Neural crest cell (in vitro differentiated cells): ENCODE measurements at regions not wholly inside any gene's neighbourhood (a gene's known extent, or its start where the extent isn't known, plus 50 kb on each side); places are given as distances from the start of the nearest gene placed in this dataset.

ENCODE experiments used
- DNase-seq: peaks from one replicate; pipeline ENCODE4 v3.0.0; 2021; ENCODE audit warnings: low read depth, mixed read lengths, low spot score
- H3K27ac Mint-ChIP-seq: one replicate; pipeline ENCODE4 v1.8.0; 2021; ENCODE audit warnings: mild to moderate bottlenecking, mixed read lengths; ENCODE audit not compliant: unreplicated experiment
- H3K27me3 Mint-ChIP-seq: 2 replicates; pipeline ENCODE4 v1.8.0; 2021; ENCODE audit warnings: low read depth, mild to moderate bottlenecking, mixed read lengths
- H3K36me3 Mint-ChIP-seq: 2 replicates; pipeline ENCODE4 v1.8.0; 2021; ENCODE audit warnings: low read depth, mild to moderate bottlenecking, mixed read lengths
- H3K4me1 Mint-ChIP-seq: 2 replicates; pipeline ENCODE4 v1.8.0; 2021; ENCODE audit warnings: mixed read lengths
- H3K4me3 Mint-ChIP-seq: one replicate; pipeline ENCODE4 v1.8.0; 2021; ENCODE audit warnings: mild to moderate bottlenecking, mixed read lengths
- H3K9me3 Mint-ChIP-seq: 2 replicates; pipeline ENCODE4 v1.8.0; 2021; ENCODE audit warnings: mixed read lengths
- TF ChIP-seq, protein P1 (sequence below): fragments of 200-600 bp; sonication (generic); conservative IDR thresholded peaks from 2 replicates; pipeline ENCODE4 v1.5.0; 2021; ENCODE audit warnings: antibody characterized with exemption, mild to moderate bottlenecking

DNA sequence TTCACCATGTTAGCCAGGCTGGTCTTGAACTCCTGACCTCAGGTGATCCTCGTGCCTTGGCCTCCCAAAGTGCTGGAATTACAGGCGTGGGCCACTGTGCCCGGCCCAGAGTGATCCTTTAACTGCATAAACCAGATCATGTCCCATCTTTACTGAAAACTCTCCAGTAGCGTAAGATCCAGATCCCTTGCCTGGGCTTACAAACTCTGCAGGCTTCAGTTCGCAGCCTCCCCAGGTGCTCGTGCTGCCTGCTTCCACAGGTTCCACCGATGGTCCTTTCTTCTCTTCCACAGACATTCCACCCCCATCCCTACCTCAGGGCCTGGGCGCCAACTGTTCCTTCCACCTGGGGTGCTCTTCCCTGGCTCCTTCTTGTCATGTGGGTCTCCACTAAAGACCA lies 88.8 kb upstream of the SHANK2 start:
- no peaks in the 10 kb centered on the region for H3K9me3 Mint-ChIP-seq
- DNase-seq, result no peak
- no peaks in the 10 kb centered on the region for H3K36me3 Mint-ChIP-seq
- H3K27ac Mint-ChIP-seq, result no peak overlapping the region
- no peaks in the 10 kb centered on the region for H3K27me3 Mint-ChIP-seq
- no peak overlapping the region for H3K4me3 Mint-ChIP-seq
- peaks cover 6% of the 10 kb centered on the region for H3K4me1 Mint-ChIP-seq
- TF ChIP-seq, protein P1, sequence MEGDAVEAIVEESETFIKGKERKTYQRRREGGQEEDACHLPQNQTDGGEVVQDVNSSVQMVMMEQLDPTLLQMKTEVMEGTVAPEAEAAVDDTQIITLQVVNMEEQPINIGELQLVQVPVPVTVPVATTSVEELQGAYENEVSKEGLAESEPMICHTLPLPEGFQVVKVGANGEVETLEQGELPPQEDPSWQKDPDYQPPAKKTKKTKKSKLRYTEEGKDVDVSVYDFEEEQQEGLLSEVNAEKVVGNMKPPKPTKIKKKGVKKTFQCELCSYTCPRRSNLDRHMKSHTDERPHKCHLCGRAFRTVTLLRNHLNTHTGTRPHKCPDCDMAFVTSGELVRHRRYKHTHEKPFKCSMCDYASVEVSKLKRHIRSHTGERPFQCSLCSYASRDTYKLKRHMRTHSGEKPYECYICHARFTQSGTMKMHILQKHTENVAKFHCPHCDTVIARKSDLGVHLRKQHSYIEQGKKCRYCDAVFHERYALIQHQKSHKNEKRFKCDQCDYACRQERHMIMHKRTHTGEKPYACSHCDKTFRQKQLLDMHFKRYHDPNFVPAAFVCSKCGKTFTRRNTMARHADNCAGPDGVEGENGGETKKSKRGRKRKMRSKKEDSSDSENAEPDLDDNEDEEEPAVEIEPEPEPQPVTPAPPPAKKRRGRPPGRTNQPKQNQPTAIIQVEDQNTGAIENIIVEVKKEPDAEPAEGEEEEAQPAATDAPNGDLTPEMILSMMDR, result no peak

DNA sequence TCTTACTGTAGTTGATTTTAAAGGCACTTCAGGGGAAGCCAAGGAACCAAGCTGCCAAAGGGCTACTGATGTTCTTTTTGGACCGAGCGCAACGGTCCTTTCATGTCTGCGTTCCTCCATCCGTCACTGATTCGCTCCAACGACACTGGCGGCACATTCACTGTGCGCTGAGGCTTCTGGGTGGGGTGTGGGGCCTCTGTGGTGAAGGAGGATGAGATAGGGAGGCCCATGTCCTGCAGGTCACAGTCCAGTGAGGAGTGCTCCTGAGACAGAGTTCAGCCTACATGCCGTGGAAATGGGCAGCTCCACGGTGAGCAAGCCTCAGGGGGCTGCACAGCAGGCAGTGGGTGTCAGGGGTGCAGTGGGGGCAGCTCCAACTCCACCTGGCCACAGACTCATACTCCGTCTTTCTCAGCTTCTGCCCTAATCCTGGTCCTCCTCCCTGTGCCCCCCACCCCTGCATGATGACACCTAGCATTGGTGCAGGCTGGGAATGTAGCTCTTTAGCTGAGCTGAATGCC lies 87.8 kb upstream of the SHANK2 start:
- no peaks in the 10 kb centered on the region for H3K27me3 Mint-ChIP-seq
- no peak overlapping the region for H3K4me3 Mint-ChIP-seq
- H3K9me3 Mint-ChIP-seq, result no peaks in the 10 kb centered on the region
- TF ChIP-seq, protein P1, result no peak
- peaks cover 6% of the 10 kb centered on the region for H3K4me1 Mint-ChIP-seq
- no peak for DNase-seq
- no peaks in the 10 kb centered on the region for H3K36me3 Mint-ChIP-seq
- H3K27ac Mint-ChIP-seq, result no peak overlapping the region

DNA sequence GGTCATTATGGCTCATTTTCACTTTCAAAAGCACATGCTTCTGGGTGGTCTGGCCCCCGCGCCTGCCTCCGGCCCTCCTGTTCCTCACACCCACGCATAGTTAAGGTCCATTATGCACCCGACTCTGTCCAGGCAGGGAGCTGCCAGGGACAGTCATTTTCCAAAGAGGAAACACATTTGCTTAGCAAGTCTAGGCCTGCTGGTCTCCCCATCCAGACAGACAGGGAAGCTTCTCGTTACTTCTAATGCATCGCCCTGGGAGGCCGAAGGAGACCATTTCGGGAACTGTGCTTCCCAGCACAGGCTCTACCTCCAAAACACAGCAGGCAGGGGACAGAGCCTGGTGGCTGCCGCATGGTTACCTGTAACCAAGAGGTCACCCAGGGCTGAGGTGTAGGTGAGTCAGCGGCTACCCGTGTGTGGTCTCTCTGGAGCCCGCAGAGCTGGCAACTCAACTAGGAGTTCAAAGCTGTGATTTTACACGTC lies 87.1 kb upstream of the SHANK2 start:
- no peaks in the 10 kb centered on the region for H3K9me3 Mint-ChIP-seq
- no peak overlapping the region for H3K4me3 Mint-ChIP-seq
- H3K27ac Mint-ChIP-seq, result no peak overlapping the region
- no peak for DNase-seq
- TF ChIP-seq, protein P1, result no peak
- H3K36me3 Mint-ChIP-seq, result no peaks in the 10 kb centered on the region
- H3K27me3 Mint-ChIP-seq, result no peaks in the 10 kb centered on the region
- H3K4me1 Mint-ChIP-seq, result peaks cover 6% of the 10 kb centered on the region

DNA sequence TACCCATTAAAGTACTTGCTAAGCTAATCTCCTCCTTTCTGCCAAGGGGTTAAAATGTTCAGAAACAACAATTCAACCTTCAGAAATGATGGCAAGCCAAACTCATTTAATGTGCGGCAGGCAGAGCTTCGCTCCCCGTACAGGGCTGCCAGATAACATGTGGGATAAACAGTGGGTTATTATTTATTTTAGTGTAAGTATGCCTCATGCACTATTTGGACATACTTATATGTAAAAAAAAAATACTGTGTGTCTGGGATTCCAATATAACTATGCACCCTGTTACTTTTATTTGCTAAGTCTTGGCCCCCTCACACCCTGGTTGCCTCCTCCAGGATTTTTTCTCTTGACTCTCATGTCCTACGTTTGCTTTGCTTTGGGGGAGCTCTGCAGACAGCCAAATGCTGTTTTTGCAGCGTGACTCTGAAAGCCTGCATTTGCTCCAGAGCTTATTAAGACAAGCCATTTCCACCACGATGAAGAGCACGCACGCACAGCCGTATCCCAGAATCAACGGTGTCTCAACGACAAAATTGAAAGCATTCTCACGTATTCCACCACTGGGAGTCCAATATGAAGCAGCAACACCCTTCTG lies 86.5 kb upstream of the SHANK2 start:
- no peaks in the 10 kb centered on the region for H3K36me3 Mint-ChIP-seq
- no peaks in the 10 kb centered on the region for H3K9me3 Mint-ChIP-seq
- no peak for DNase-seq
- no peaks in the 10 kb centered on the region for H3K27me3 Mint-ChIP-seq
- no peak overlapping the region for H3K27ac Mint-ChIP-seq
- H3K4me1 Mint-ChIP-seq, result peaks cover 6% of the 10 kb centered on the region
- TF ChIP-seq, protein P1, result no peak
- H3K4me3 Mint-ChIP-seq, result no peak overlapping the region

DNA sequence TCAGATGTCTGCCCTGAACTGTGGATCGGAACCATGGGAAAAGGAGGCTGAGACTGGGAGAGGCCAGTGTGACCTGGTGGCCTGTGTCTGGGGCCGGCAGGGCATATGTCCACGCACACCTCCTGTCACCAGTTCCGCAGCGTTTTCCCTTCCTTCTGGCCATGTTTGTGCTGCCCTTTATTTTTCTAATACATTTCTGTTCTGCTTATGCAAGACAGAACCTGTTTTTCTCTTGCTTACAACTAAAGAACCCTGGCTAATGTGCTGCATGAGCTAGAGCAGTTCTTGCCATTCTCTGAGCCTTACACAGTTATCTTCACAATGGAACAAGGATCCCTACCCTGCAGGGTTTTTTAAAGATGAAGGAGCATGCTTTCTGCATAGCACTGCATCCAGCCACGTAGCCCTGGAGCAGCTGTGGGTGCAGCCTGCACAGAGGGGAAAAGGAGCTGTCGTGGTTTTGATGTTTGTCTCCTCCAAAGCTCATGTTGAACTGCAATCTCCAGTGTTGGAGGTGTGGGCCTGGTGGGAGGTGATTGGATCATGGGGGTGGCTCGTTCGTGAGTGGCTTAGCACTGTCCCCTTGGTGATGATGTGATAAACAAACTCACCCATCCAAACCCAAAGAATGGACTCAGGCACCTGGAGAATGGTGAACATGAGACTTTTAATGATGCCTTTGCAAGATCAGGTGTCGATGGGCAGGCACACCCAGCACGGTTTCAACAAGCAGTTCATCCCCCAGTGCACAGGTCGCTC lies 84.8 kb upstream of the SHANK2 start:
- Mint-ChIP-seq H3K36me3 (no peaks in the 10 kb centered on the region), H3K4me1 (peaks cover 6% of the 10 kb centered on the region), H3K27me3 (no peaks in the 10 kb centered on the region), H3K4me3 (no peak overlapping the region), H3K27ac (no peak overlapping the region), H3K9me3 (peaks cover 3% of the 10 kb centered on the region)
- no peak for DNase-seq
- TF ChIP-seq, protein P1, result no peak
